ENCODE measurements at regions not wholly inside any gene's neighbourhood (a gene's known extent, or its start where the extent isn't known, plus 50 kb on each side); places are given as distances from the start of the nearest gene placed in this dataset.
A peak's percentile ranks its signal among the peaks of the same experiment; 100 is the strongest.
"Not testable (repeated sequence)": the region's sequence is repeated elsewhere in the genome, so short reads cannot be mapped to it uniquely, and the experiment has no call there.

DNA sequence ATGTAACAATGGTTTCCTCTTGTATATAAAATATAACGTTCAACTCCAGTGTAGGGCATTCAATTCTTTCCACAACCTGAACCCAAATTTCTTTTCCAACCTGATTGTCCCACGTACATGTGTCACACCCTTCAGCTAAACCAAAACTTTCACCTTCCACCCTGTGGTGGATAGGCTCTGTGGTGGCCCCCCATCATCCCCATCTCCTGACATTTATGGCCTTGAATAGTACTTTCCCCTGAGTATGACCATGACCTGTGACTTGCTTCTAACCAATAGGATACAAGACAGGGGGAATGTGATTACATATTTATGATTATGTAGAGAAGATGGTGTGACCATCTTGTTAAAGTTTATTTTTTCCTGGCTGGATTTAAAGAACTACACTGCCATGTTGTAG is 377.0 kb downstream of the PTPRC start:
- DNase-seq (ENCODE audit: low read depth): no peak
- TF ChIP-seq CTCF (conservative IDR thresholded peaks at IDR 0.05; ENCODE audit: low read length): no peak
- no peak overlapping the region for H3K4me3 ChIP-seq (ENCODE audit: low read length)

GRCh38 chr1:199018471-199019135 is 379.8 kb downstream of the PTPRC start:
- no peak for TF ChIP-seq CTCF (conservative IDR thresholded peaks at IDR 0.05; ENCODE audit: low read length)
- no peak overlapping the region for H3K4me3 ChIP-seq (ENCODE audit: low read length)

DNA sequence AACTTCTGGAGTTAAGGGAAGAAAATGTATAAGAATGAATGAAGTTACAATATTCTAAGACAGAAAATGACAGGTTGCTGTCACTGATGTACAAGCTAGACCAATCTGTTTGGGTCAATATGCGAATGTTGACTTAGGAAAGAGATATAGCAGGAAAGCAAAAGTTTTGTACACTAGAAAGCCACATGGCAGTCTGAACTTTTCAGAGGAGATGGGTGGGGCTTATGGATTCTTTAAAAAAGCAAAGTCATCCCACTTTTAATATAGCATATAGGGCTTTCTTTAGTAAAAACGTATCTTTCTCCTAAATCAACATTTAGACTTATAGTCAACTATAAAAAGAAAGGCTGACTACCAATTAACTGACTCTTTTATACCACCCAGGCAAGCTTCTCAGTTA is 381.2 kb downstream of the PTPRC start:
- no peak for TF ChIP-seq CTCF (conservative IDR thresholded peaks at IDR 0.05; ENCODE audit: low read length)
- no peak overlapping the region for H3K4me3 ChIP-seq (ENCODE audit: low read length)
- no peak for DNase-seq (ENCODE audit: low read depth)

More at GRCh38 chr1:199018471-199019135, 379.8 kb downstream of the PTPRC start:
- no peak for DNase-seq (ENCODE audit: low read depth)

- DNase-seq (ENCODE audit: low read depth): no peak
- no peak for TF ChIP-seq CTCF (conservative IDR thresholded peaks at IDR 0.05; ENCODE audit: low read length)
- no peak overlapping the region for H3K4me3 ChIP-seq (ENCODE audit: low read length)
These were observed 382.1 kb downstream of the PTPRC start for GRCh38 chr1:199020904-199021303.

- TF ChIP-seq CTCF (conservative IDR thresholded peaks at IDR 0.05; ENCODE audit: low read length): no peak
- H3K4me3 ChIP-seq (ENCODE audit: low read length): no peak overlapping the region
- DNase-seq (ENCODE audit: low read depth): peak; percentile 29
These were observed 390.6 kb downstream of the PTPRC start for GRCh38 chr1:199029401-199029800.

DNA sequence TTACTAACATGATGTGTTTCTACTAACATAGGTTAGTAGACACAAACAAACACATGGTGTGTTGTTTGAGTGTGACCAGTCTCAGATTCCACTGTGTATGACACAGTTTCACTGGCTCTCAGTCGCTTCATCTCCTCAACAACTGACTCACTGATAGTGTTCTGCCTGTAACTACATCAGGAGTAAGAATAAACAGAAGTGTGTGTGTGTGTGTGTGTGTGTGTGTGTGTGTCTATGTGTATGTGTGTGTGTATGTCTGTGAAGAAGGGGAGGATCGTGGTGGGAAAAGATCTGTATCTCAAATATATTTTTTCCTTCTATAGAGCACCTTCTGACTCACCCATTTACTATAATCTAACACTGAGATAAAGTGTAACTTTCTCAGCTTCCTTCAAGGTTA is 391.0 kb downstream of the PTPRC start:
- peak; percentile 20 for DNase-seq (ENCODE audit: low read depth)

DNA sequence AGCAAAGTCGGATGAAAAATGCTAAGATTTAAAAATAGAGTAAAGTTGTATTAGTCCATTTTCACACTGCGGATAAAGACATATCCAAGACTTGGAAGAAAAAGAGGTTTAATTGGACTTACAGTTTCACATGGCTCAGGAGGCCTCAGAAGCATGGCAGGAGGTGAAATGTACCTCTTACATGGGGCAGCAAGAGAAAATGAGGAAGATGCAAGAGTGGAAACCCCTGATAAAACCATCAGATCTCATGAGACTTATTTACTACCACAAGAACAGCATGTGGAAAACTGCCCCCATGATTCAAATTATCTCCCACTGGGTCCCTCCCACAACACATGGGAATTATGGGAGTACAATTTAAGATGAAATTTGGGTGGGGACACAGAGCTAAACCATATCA is 391.7 kb downstream of the PTPRC start:
- DNase-seq (ENCODE audit: low read depth); H3K4me3 ChIP-seq (ENCODE audit: low read length): not testable (repeated sequence)

More for the DNA sequence above, 391.0 kb downstream of the PTPRC start:
- no peak overlapping the region for H3K4me3 ChIP-seq (ENCODE audit: low read length)
- no peak for TF ChIP-seq CTCF (conservative IDR thresholded peaks at IDR 0.05; ENCODE audit: low read length)

DNA sequence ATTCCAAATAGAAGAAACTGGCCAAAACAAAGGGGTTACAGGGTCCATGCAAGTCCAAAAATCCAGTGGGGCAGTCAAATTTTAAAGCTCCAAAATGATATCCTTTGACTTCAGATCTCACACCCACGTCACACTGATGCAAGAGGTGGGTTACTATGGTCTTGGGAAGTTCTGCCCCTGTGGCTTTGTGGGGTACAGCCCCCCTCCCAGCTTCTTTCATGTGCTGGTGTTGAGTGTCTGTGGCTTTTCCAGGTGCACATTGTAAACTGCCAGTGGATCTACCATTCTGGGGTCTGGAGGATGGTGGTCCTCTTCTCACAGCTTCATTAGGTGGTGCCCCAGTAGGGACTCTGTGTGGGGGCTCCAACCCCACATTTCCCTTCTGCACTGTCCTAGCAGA is 392.3 kb downstream of the PTPRC start:
- not testable (repeated sequence) for H3K4me3 ChIP-seq (ENCODE audit: low read length); DNase-seq (ENCODE audit: low read depth)

DNA sequence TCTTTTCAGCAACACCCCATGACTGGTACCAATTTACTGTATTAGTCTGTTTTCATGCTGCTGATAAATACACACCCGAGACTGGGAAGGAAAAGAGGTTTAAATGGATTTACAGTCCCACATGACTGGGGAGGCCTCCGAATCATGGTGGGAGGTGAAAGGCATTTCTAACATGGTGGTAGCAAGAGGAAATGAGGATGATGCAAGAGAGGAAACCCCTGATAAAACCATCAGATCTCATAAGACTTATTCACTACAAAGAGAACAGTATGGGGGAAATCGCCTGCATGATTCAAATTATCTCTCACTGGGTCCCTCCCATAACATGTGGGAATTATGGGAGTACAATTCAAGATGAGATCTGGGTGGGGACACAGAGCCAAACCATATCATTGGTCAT is 393.6 kb downstream of the PTPRC start:
- DNase-seq (ENCODE audit: low read depth); H3K4me3 ChIP-seq (ENCODE audit: low read length): not testable (repeated sequence)

All from AG10803 (cell line).